IPS-18c (cell line): ENCODE measurements at regions not wholly inside any gene's neighbourhood (a gene's known extent, or its start where the extent isn't known, plus 50 kb on each side); places are given as distances from the start of the nearest gene placed in this dataset.

Experiments used
- H3K4me3 ChIP-seq: 2 replicates; pipeline ENCODE4 v1.7.0; 2013; ENCODE audit warnings: low read depth, mild to moderate bottlenecking, low read length, moderate library complexity; ENCODE audit not compliant: insufficient read depth
- H3K9me3 ChIP-seq: one replicate; pipeline ENCODE4 v1.6.1; 2013; ENCODE audit warnings: mild to moderate bottlenecking, low read length, moderate library complexity; ENCODE audit not compliant: control insufficient read depth, insufficient read depth

- H3K9me3 ChIP-seq: no peaks in the 10 kb centered on the region
- no peak overlapping the region for H3K4me3 ChIP-seq
These were observed 1446.8 kb downstream of the NCAM2 start for GRCh38 chr21:22444990-22445389.

DNA sequence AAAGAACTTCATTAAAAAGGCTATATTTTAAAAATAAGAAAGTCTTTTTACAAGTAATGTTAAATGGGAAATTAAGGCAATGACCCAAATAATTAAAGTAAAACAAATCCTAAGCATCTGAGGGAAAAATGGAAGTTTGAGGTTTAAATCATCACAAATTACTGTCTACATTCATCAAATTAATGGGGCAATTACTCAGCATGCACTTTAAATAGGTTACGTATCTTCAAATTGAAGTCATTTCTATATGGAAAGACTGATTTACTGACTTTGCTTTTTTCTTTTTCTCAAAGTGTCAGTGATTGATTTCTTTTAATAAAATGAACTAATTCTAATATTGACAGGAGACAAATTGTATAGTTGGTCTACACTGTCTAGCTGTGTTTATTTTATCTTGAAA, 1452.3 kb downstream of the NCAM2 start:
- H3K9me3 ChIP-seq: no peaks in the 10 kb centered on the region
- H3K4me3 ChIP-seq: no peak overlapping the region

DNA sequence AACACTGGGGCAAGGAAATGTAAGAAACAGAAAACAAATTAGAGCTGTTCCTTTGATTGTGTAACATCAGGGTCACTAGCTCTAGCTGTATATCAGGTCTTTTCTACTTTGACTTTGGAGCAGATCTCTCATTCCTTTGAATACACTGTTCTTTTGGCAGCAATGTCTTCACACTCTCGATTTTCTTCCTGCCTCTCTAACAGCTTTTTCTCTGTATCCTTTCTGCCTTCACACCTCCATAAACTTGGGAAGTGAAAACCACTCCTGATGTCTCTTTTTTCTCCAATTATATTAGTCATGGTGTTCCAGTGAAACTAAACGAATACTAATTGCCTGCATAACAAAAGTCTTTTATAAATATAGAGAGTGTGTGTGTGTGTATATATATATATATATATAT, 1458.0 kb downstream of the NCAM2 start:
- Histone ChIP-seq H3K4me3 (no peak overlapping the region), H3K9me3 (no peaks in the 10 kb centered on the region)

DNA sequence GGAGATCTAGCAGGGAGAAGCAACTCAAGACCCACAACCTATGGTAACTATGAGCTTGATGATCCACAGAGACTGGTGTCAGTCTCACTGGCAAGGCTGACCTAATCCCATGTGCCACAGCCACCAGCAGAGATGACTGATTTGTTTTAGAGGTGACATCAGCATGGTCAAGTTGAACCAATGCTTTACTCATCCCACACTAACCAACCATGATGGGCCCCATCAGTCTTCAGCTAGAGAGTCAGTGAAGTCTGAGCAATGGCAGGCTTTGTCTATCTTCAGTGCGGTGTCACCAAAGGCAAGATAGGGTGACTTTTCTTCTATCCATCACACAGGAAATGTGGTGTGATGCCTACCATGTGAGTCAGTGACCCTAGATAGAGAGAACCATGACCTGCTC, 1470.7 kb downstream of the NCAM2 start:
- Histone ChIP-seq H3K4me3 (no peak overlapping the region), H3K9me3 (no peaks in the 10 kb centered on the region)

- no peak overlapping the region for H3K4me3 ChIP-seq
These were observed 1476.2 kb downstream of the NCAM2 start for GRCh38 chr21:22474403-22474802.

GRCh38 chr21:22476214-22476613, 1478.0 kb downstream of the NCAM2 start:
- Histone ChIP-seq H3K4me3 (no peak overlapping the region), H3K9me3 (peaks cover 7% of the 10 kb centered on the region)

More at GRCh38 chr21:22474403-22474802, 1476.2 kb downstream of the NCAM2 start:
- peaks cover 5% of the 10 kb centered on the region for H3K9me3 ChIP-seq

GRCh38 chr21:22476726-22477646, 1478.8 kb downstream of the NCAM2 start:
- H3K4me3 ChIP-seq: no peak overlapping the region
- peaks cover 7% of the 10 kb centered on the region for H3K9me3 ChIP-seq

DNA sequence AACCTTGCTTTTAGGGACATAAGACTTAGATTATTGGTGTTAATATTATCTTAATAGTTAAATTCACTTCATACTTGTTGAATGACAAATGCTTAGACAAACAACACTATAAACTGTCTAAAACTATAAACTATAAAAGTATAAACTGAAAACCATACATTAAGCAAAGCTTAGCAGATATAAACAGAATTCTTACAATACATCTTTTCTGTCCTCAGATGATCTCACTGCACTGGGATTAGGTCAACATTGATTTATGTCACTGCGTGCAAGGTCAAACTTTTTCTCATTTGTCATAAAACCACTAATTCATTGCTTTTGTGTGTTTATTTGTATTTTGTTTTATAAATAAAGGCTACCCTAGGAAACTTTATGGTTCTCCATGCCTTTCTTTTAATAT, 1491.8 kb downstream of the NCAM2 start:
- H3K4me3 ChIP-seq: no peak overlapping the region
- peaks cover 3% of the 10 kb centered on the region for H3K9me3 ChIP-seq

DNA sequence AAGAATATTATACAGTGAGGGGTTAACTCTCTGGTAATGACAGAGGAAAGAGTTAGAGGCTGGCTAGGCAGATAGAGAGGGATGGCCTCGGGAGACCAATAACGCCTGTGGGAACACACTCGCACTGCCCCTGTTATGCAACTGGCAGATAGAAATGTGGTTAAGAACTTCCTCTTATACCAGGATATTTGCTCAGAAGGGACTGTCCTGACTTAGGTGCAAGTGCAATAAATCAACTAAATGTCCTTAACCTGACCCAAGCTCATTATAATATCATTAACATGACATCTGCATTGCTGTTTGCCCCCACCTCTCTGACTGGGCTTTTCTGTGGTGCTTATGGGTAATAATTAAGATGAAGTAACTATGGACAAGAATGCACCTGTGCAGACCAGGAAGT, 1518.0 kb downstream of the NCAM2 start:
- Histone ChIP-seq H3K9me3 (no peaks in the 10 kb centered on the region), H3K4me3 (no peak overlapping the region)

DNA sequence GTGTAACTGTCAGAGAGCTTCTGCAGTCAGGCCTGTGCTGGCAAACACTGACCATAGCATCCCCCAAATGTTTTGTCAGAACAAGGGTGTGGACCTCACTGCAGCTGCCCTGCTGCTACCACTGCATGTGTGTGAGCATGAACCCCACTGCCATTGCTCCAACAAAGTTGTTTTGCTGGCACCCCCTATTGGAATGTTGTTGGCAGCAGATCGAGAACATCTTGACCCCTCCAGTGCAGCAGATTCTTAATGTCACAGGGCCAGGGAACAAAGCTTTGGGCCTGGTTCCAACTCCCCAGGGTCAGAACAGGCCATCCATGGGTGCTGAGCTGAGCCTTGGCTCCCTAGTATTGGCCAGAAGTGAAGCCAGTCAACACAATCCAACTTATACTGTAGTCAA, 1537.4 kb downstream of the NCAM2 start:
- H3K4me3 ChIP-seq: no peak overlapping the region

DNA sequence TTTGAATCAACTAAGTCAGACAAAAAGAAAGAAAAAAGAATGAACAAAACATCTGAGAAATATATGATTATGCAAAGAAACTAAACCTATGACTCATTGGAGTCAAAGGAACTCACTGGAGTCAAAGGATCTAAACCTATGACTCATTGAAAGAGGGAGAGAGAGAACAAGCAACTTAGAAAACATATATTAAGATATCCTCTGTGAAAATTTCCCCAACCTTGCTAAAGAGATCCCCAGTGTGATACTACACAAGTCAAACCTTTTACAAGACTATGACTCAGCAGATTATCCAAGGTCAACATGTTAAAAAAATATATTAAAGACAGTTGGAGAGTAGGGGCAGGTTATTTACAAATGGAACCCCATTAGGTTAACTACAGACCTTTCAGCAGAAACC, 1538.3 kb downstream of the NCAM2 start:
- Histone ChIP-seq H3K4me3 (no peak overlapping the region), H3K9me3 (no peaks in the 10 kb centered on the region)

More for the DNA sequence above, 1537.4 kb downstream of the NCAM2 start:
- H3K9me3 ChIP-seq: no peaks in the 10 kb centered on the region

DNA sequence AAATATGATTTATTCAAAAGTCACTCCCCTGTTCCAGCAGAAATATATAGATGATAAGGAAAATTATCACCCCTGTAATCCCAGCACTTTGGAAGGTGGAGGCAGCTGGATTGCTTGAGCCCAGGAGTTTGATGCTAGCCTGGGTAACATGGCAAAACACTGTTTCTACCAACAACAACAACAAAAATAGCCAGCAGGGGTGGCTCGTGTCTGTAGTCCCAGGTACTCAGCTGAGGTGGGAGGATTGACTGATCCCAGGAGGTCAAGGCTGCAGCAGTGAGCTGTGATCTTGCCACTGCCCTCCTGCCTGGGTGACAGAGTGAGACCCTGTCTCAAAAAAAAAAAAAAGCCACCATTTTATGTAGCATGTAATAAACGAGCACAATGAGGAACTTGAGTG, 1546.5 kb downstream of the NCAM2 start:
- Histone ChIP-seq H3K4me3 (no peak overlapping the region), H3K9me3 (no peaks in the 10 kb centered on the region)

GRCh38 chr21:22552390-22552789, 1554.2 kb downstream of the NCAM2 start:
- Histone ChIP-seq H3K9me3 (no peaks in the 10 kb centered on the region), H3K4me3 (no peak overlapping the region)

GRCh38 chr21:22554690-22555316, 1556.6 kb downstream of the NCAM2 start:
- no peak overlapping the region for H3K4me3 ChIP-seq
- H3K9me3 ChIP-seq: no peaks in the 10 kb centered on the region

- H3K9me3 ChIP-seq: peaks cover under 1% of the 10 kb centered on the region
These were observed 1558.6 kb downstream of the NCAM2 start for GRCh38 chr21:22556829-22557228.

DNA sequence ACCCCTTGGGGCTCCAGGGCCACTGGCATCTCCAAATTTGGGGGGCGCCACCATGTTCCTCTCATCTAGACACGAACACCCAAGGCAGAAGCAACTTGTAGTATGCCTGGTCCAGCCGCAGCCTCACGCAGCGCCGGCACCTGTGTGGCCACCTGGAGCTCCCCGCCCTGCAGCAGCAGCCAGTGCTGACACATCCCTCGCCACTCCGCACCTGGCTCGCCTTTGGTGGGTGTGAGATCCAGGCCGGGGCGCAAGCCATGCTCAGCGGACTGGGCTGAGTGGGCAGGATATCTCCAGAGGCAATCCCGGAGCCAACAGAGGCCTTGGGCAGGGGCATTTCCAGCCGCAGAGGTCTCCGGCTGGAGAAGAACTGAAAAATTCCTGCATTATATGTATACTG, 1563.7 kb downstream of the NCAM2 start:
- Histone ChIP-seq H3K9me3 (peaks cover 2% of the 10 kb centered on the region), H3K4me3 (no peak overlapping the region)

More at GRCh38 chr21:22556829-22557228, 1558.6 kb downstream of the NCAM2 start:
- H3K4me3 ChIP-seq: no peak overlapping the region

DNA sequence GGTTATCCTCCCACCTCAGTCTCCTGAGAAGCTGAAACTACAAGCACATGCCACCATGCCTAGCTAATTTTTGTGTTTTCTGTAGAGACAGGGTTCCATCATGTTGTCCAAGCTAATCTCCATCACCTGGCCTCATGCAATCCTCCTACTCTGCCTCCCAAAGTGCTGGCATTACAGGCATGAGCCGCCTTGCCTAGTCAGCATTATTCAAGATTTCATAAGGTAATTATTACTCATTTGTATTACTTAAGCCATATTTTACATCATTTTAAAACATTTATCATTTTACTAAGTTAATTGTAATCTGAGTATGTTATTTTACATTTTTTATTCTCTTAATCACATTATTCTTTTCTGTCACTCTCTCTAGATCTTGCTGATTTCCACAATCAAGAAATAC, 1575.6 kb downstream of the NCAM2 start:
- Histone ChIP-seq H3K9me3 (no peaks in the 10 kb centered on the region), H3K4me3 (no peak overlapping the region)

- no peaks in the 10 kb centered on the region for H3K9me3 ChIP-seq
- H3K4me3 ChIP-seq: no peak overlapping the region
These were observed 1577.0 kb downstream of the NCAM2 start for GRCh38 chr21:22575165-22575584.
